ENCODE measurements at regions not wholly inside any gene's neighbourhood (a gene's known extent, or its start where the extent isn't known, plus 50 kb on each side); places are given as distances from the start of the nearest gene placed in this dataset.
"Not testable (repeated sequence)": the region's sequence is repeated elsewhere in the genome, so short reads cannot be mapped to it uniquely, and the experiment has no call there.

- no peak for DNase-seq
Measured at GRCh38 chr1:5685446-5686040, 306.7 kb downstream of the NPHP4 start.

GRCh38 chr1:5684791-5685190 lies 307.4 kb downstream of the NPHP4 start:
- DNase-seq = no peak

GRCh38 chr1:5683446-5683845 lies 308.8 kb downstream of the NPHP4 start:
- DNase-seq = no peak

GRCh38 chr1:5682626-5683225 lies 309.5 kb downstream of the NPHP4 start:
- DNase-seq = no peak

GRCh38 chr1:5681654-5682053 lies 310.6 kb downstream of the NPHP4 start:
- DNase-seq = no peak

GRCh38 chr1:5680600-5680999 lies 311.6 kb downstream of the NPHP4 start:
- DNase-seq = no peak

GRCh38 chr1:5678759-5679158 lies 313.5 kb downstream of the NPHP4 start:
- DNase-seq = no peak

GRCh38 chr1:5672355-5672754 lies 319.9 kb downstream of the NPHP4 start:
- not testable (repeated sequence) for DNase-seq

- no peak for DNase-seq
Measured at GRCh38 chr1:5670590-5671350, 321.5 kb downstream of the NPHP4 start.

- DNase-seq = no peak
Measured at GRCh38 chr1:5667513-5668325, 324.5 kb downstream of the NPHP4 start.

GRCh38 chr1:5664906-5665875 lies 327.0 kb downstream of the NPHP4 start:
- DNase-seq = no peak

- no peak for DNase-seq
Measured at GRCh38 chr1:5664081-5664768, 328.0 kb downstream of the NPHP4 start.

GRCh38 chr1:5662744-5663126 lies 329.5 kb downstream of the NPHP4 start:
- DNase-seq = no peak

GRCh38 chr1:5662086-5662743 lies 330.0 kb downstream of the NPHP4 start:
- DNase-seq = no peak

GRCh38 chr1:5661196-5662085 lies 330.8 kb downstream of the NPHP4 start:
- DNase-seq = no peak

- no peak for DNase-seq
Measured at GRCh38 chr1:5660141-5660935, 331.9 kb downstream of the NPHP4 start.

GRCh38 chr1:5659606-5660005 lies 332.6 kb downstream of the NPHP4 start:
- DNase-seq = no peak
